Thymus (tissue), 11 donors: ENCODE measurements at regions not wholly inside any gene's neighbourhood (a gene's known extent, or its start where the extent isn't known, plus 50 kb on each side); places are given as distances from the start of the nearest gene placed in this dataset.
"Not testable (repeated sequence)": the region's sequence is repeated elsewhere in the genome, so short reads cannot be mapped to it uniquely, and the experiment has no call there.

ENCODE experiments used
- DNase-seq, 9 donors: peaks; one replicate each; pipeline ENCODE4 v3.0.0-alpha.2; 2013; ENCODE audit warnings: low spot score in 9 of 9, low read depth in 6 of 9, missing footprints in 1 of 9
- H3K27ac ChIP-seq, 2 donors: one replicate each; pipeline ENCODE4 v1.5.1; 2013; ENCODE audit warnings: control low read depth in 1 of 2, low read depth in 1 of 2, low read length in 1 of 2, mild to moderate bottlenecking in 1 of 2, moderate library complexity in 1 of 2
- H3K27me3 ChIP-seq, 2 donors: one replicate each; pipeline ENCODE4 v1.5.1; 2013; ENCODE audit warnings: low read length in 1 of 2; ENCODE audit not compliant: control insufficient read depth in 2 of 2, insufficient read depth in 1 of 2
- H3K36me3 ChIP-seq, 2 donors: one replicate each; pipeline ENCODE4 v1.5.1; 2013; ENCODE audit warnings: low read length in 1 of 2, mild to moderate bottlenecking in 1 of 2, moderate library complexity in 1 of 2; ENCODE audit not compliant: control insufficient read depth in 2 of 2, insufficient read depth in 2 of 2
- H3K4me1 ChIP-seq, 2 donors: one replicate each; pipeline ENCODE4 v1.5.1; 2013; ENCODE audit warnings: low read length in 2 of 2; ENCODE audit not compliant: control insufficient read depth in 2 of 2, insufficient read depth in 2 of 2
- H3K4me3 ChIP-seq, 2 donors: one replicate each; pipeline ENCODE4 v1.5.1; 2013; ENCODE audit warnings: low read length in 2 of 2, control low read depth in 1 of 2, mild to moderate bottlenecking in 1 of 2
- H3K9me3 ChIP-seq, 2 donors: one replicate each; pipeline ENCODE4 v1.5.1; 2013; ENCODE audit warnings: low read length in 1 of 2, mild to moderate bottlenecking in 1 of 2; ENCODE audit not compliant: control insufficient read depth in 2 of 2, insufficient read depth in 1 of 2
- WGBS: extraction: QIAGEN DNeasy Blood & Tissue Kit; methylation state at CpG from one replicate; pipeline ENCODE4 v1.1.7; 2013; 5-methylcytosine and 5-hydroxymethylcytosine counted together
- donor health status: healthy.

GRCh38 chr4:60962286-60962685 lies 237.8 kb upstream of the ADGRL3 start:
- 90% methylated on average over 5 of the region's 5 CpGs for WGBS
- DNase-seq, result no peak

GRCh38 chr4:60981534-60981933 lies 218.6 kb upstream of the ADGRL3 start:
- no peaks in the 10 kb centered on the region for H3K4me1 ChIP-seq
- no peak for DNase-seq

More at GRCh38 chr4:60962286-60962685, 237.8 kb upstream of the ADGRL3 start:
- H3K36me3 ChIP-seq, result no peaks in the 10 kb centered on the region
- no peaks in the 10 kb centered on the region for H3K27me3 ChIP-seq
- H3K9me3 ChIP-seq, result no peaks in the 10 kb centered on the region
- no peak overlapping the region for H3K4me3 ChIP-seq
- H3K27ac ChIP-seq, result no peak overlapping the region
- no peaks in the 10 kb centered on the region for H3K4me1 ChIP-seq

DNA sequence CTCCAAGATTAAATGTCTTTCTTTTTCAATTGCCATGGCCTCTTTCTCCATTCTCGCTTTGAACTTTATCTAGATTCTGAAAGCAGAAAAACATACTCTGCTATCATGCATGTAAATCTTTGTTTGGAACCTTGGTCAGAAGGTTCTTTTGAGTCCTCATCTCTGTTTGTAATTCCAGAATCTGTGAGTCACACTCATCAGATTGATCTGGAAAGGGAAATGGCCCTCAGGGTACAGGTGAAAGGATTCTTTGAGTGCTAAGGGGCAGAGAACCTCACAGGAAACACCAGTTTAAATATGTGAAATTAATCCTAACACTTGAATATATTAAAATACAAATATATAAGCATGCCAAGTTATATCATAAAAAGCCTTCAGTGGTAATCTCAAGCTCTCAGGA lies 211.0 kb upstream of the ADGRL3 start:
- no peaks in the 10 kb centered on the region for H3K36me3 ChIP-seq
- 89% methylated on average over 1 of the region's 1 CpG for WGBS

More at GRCh38 chr4:60981534-60981933, 218.6 kb upstream of the ADGRL3 start:
- H3K27ac ChIP-seq, result no peak overlapping the region
- no peaks in the 10 kb centered on the region for H3K27me3 ChIP-seq
- H3K36me3 ChIP-seq, result no peaks in the 10 kb centered on the region
- no peak overlapping the region for H3K4me3 ChIP-seq
- 85% methylated on average over 4 of the region's 4 CpGs for WGBS
- no peaks in the 10 kb centered on the region for H3K9me3 ChIP-seq

GRCh38 chr4:60992037-60992436 lies 208.1 kb upstream of the ADGRL3 start:
- Histone ChIP-seq H3K4me3 (no peak overlapping the region), H3K9me3 (peaks cover 0 to 4% of the 10 kb centered on the region in 2 donors), H3K4me1 (no peaks in the 10 kb centered on the region), H3K36me3 (no peaks in the 10 kb centered on the region), H3K27me3 (no peaks in the 10 kb centered on the region), H3K27ac (no peak overlapping the region)
- DNase-seq, result no peak
- WGBS, result 88% methylated on average over 3 of the region's 3 CpGs

More for the DNA sequence above, 211.0 kb upstream of the ADGRL3 start:
- no peak for DNase-seq
- Histone ChIP-seq H3K27ac (no peak overlapping the region), H3K27me3 (no peaks in the 10 kb centered on the region), H3K4me3 (no peak overlapping the region), H3K9me3 (peaks cover 0 to 4% of the 10 kb centered on the region in 2 donors), H3K4me1 (no peaks in the 10 kb centered on the region)

- Histone ChIP-seq H3K27ac (no peak overlapping the region), H3K9me3 (peaks cover 0 to 1% of the 10 kb centered on the region in 2 donors), H3K27me3 (no peaks in the 10 kb centered on the region), H3K36me3 (no peaks in the 10 kb centered on the region), H3K4me3 (no peak overlapping the region), H3K4me1 (no peaks in the 10 kb centered on the region)
- no peak for DNase-seq
Observed at GRCh38 chr4:61003301-61003700, 196.8 kb upstream of the ADGRL3 start.

- Histone ChIP-seq H3K27ac (no peak overlapping the region), H3K4me1 (no peaks in the 10 kb centered on the region), H3K36me3 (no peaks in the 10 kb centered on the region), H3K9me3 (peaks cover under 1 to 2% of the 10 kb centered on the region in 2 donors), H3K4me3 (no peak overlapping the region), H3K27me3 (no peaks in the 10 kb centered on the region)
- DNase-seq, result no peak
- 89% methylated on average over 1 of the region's 1 CpG for WGBS
Observed at GRCh38 chr4:61004651-61005170, 195.4 kb upstream of the ADGRL3 start.

GRCh38 chr4:61011051-61011450 lies 189.1 kb upstream of the ADGRL3 start:
- H3K9me3 ChIP-seq, result peaks cover 0 to 3% of the 10 kb centered on the region in 2 donors
- DNase-seq, result no peak
- 97% methylated on average over 2 of the region's 2 CpGs for WGBS
- H3K36me3 ChIP-seq, result no peaks in the 10 kb centered on the region
- H3K4me3 ChIP-seq, result no peak overlapping the region
- H3K4me1 ChIP-seq, result no peaks in the 10 kb centered on the region
- H3K27me3 ChIP-seq, result no peaks in the 10 kb centered on the region
- no peak overlapping the region for H3K27ac ChIP-seq

GRCh38 chr4:61011936-61012335 lies 188.2 kb upstream of the ADGRL3 start:
- 92% methylated on average over 5 of the region's 5 CpGs for WGBS
- H3K9me3 ChIP-seq, H3K27me3 ChIP-seq, H3K27ac ChIP-seq, H3K4me3 ChIP-seq, H3K4me1 ChIP-seq, DNase-seq, H3K36me3 ChIP-seq: not testable (repeated sequence)

DNA sequence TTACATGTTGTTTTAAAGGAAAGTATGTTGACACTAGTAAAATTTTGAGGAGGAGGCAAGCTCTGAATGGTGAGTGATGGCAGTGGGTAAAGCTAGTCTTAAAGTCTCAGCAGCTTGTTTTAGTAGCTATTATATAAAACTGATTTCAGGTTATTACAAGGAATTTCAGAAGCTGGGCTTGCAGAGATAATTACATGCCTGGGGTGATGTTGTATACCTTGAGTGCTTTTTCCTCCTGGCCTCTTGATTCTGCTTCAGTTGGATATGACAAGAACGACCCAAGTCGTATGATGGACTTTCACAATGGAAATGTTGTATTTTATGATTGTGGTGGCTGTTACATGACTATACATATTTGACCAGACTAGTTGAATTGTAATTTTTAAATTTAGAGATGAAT lies 175.5 kb upstream of the ADGRL3 start:
- no peak for DNase-seq
- no peaks in the 10 kb centered on the region for H3K27me3 ChIP-seq
- H3K36me3 ChIP-seq, result no peaks in the 10 kb centered on the region
- no peaks in the 10 kb centered on the region for H3K9me3 ChIP-seq
- H3K4me1 ChIP-seq, result no peaks in the 10 kb centered on the region
- no peak overlapping the region for H3K4me3 ChIP-seq
- H3K27ac ChIP-seq, result no peak overlapping the region
- 93% methylated on average over 2 of the region's 2 CpGs for WGBS

- Histone ChIP-seq H3K36me3 (no peaks in the 10 kb centered on the region), H3K9me3 (no peaks in the 10 kb centered on the region), H3K4me1 (no peaks in the 10 kb centered on the region), H3K27ac (no peak overlapping the region), H3K27me3 (no peaks in the 10 kb centered on the region), H3K4me3 (no peak overlapping the region)
- no peak for DNase-seq
Observed at GRCh38 chr4:61027939-61028338, 172.2 kb upstream of the ADGRL3 start.
